DMS153 treated with DMSO at 0.1 percent for 48 hours (cell line): ENCODE measurements at regions not wholly inside any gene's neighbourhood (a gene's known extent, or its start where the extent isn't known, plus 50 kb on each side); places are given as distances from the start of the nearest gene placed in this dataset.
A peak's percentile ranks its signal among the peaks of the same experiment; 100 is the strongest.

Source experiments
- DNase-seq: peaks from one replicate; lab custom pipeline; 2025; ENCODE audit not compliant: unreplicated experiment; lab: John Stamatoyannopoulos, UW

- DNase-seq = no peak
Observed at GRCh38 chr21:35136106-35136505, 87.0 kb upstream of the RUNX1 start.

GRCh38 chr21:35135481-35135880, 86.4 kb upstream of the RUNX1 start:
- DNase-seq = no peak

- no peak for DNase-seq
Observed at GRCh38 chr21:35134309-35134708, 85.2 kb upstream of the RUNX1 start.

GRCh38 chr21:35128536-35128935, 79.4 kb upstream of the RUNX1 start:
- no peak for DNase-seq

GRCh38 chr21:35127851-35128250, 78.7 kb upstream of the RUNX1 start:
- DNase-seq = no peak

GRCh38 chr21:35127026-35127425, 77.9 kb upstream of the RUNX1 start:
- no peak for DNase-seq

- DNase-seq = peak; percentile 39
Observed at GRCh38 chr21:35120631-35121180, 71.6 kb upstream of the RUNX1 start.

GRCh38 chr21:35119501-35120047, 70.5 kb upstream of the RUNX1 start:
- no peak for DNase-seq

GRCh38 chr21:35116777-35117176, 67.7 kb upstream of the RUNX1 start:
- no peak for DNase-seq

- no peak for DNase-seq
Observed at GRCh38 chr21:35113064-35113463, 64.0 kb upstream of the RUNX1 start.

- no peak for DNase-seq
Observed at GRCh38 chr21:35111321-35111930, 62.3 kb upstream of the RUNX1 start.

- no peak for DNase-seq
Observed at GRCh38 chr21:35108887-35109286, 59.8 kb upstream of the RUNX1 start.

- DNase-seq = no peak
Observed at GRCh38 chr21:35107520-35107919, 58.4 kb upstream of the RUNX1 start.

GRCh38 chr21:35106246-35106835, 57.2 kb upstream of the RUNX1 start:
- DNase-seq = no peak

- no peak for DNase-seq
Observed at GRCh38 chr21:35102488-35103371, 53.6 kb upstream of the RUNX1 start.

GRCh38 chr21:35100349-35100811, 51.3 kb upstream of the RUNX1 start:
- DNase-seq = no peak

- DNase-seq = no peak
Observed at GRCh38 chr21:35099310-35099709, 50.2 kb upstream of the RUNX1 start.
